H1 (cell line): ENCODE measurements at regions not wholly inside any gene's neighbourhood (a gene's known extent, or its start where the extent isn't known, plus 50 kb on each side); places are given as distances from the start of the nearest gene placed in this dataset.

ENCODE experiments used
- CTCF ChIA-PET: fragments of 300-600 bp; sonication (Branson Sonifier 250); formaldehyde crosslinking; loops from one replicate; lab custom pipeline; 2021; ENCODE audit not compliant: partially characterized antibody; lab: Charles Lee
- POLR2A ChIA-PET: fragments of 300-600 bp; sonication (Branson Sonifier 250); formaldehyde crosslinking; loops from one replicate; lab custom pipeline; 2021; ENCODE audit warnings: inconsistent platforms; ENCODE audit not compliant: partially characterized antibody; lab: Charles Lee
- DNase-seq, 2 experiments: peaks; one replicate each; pipeline versions ENCODE4 v3.0.0 to v3.0.0-alpha.2; 2010 to 2022; ENCODE audit warnings: low spot score in 2 of 2, low read depth in 1 of 2, mixed read lengths in 1 of 2
- FAIRE-seq: peaks from 2 replicates; lab custom pipeline; 2011; peaks lifted over from hg19 to GRCh38; lab: Jason Lieb, UNC
- H2AFZ ChIP-seq: 2 replicates; pipeline ENCODE4 v1.8.1; 2012; ENCODE audit warnings: low read length, inconsistent platforms
- H2AK5ac ChIP-seq: 2 replicates; pipeline ENCODE4 v1.6.1; 2013; ENCODE audit warnings: low read depth, low read length
- H2BK120ac ChIP-seq: replicated peaks from 2 replicates; pipeline ENCODE3; 2013; ENCODE audit warnings: low read depth, low read length, inconsistent platforms
- H2BK12ac ChIP-seq: 2 replicates; pipeline ENCODE4 v1.6.1; 2013; ENCODE audit warnings: low read depth, low read length
- H2BK15ac ChIP-seq: 2 replicates; pipeline ENCODE4 v1.6.1; 2013; ENCODE audit warnings: low read length
- H2BK20ac ChIP-seq: 2 replicates; pipeline ENCODE4 v1.6.1; 2013; ENCODE audit warnings: low read length
- H2BK5ac ChIP-seq: 2 replicates; pipeline ENCODE4 v1.6.1; 2013; ENCODE audit warnings: low read depth, low read length
- H3K14ac ChIP-seq: 2 replicates; pipeline ENCODE4 v1.6.1; 2013; ENCODE audit warnings: inconsistent platforms; ENCODE audit not compliant: insufficient read length
- H3K18ac ChIP-seq: 2 replicates; pipeline ENCODE4 v1.6.1; 2013; ENCODE audit warnings: low read length; ENCODE audit errors: extremely low read depth
- H3K23ac ChIP-seq: 2 replicates; pipeline ENCODE4 v1.6.1; 2013; ENCODE audit warnings: inconsistent platforms; ENCODE audit not compliant: insufficient read length
- H3K23me2 ChIP-seq: 2 replicates; pipeline ENCODE4 v1.6.1; 2013; ENCODE audit warnings: low read depth, low read length
- H3K27ac ChIP-seq: 2 replicates; pipeline ENCODE4 v1.6.1; 2011; ENCODE audit warnings: low read depth, low read length, inconsistent platforms
- H3K27me3 ChIP-seq, 4 experiments: replicated peaks in 1 of 4; 1 replicate in 1 of 4; 2 replicates in 3 of 4; pipeline versions ENCODE4 v1.6.1 to v1.8.1; 2011 to 2013; ENCODE audit warnings: low read length in 3 of 4, mild to moderate bottlenecking in 3 of 4, inconsistent platforms in 2 of 4, mixed read lengths in 2 of 4, moderate library complexity in 1 of 4; ENCODE audit not compliant: control insufficient read depth in 3 of 4, insufficient read depth in 3 of 4; ENCODE audit errors: extremely low read depth in 1 of 4
- H3K36me3 ChIP-seq, 4 experiments: 2 replicates each; pipeline versions ENCODE4 v1.6.1 to v1.8.1; 2011 to 2013; ENCODE audit warnings: mild to moderate bottlenecking in 4 of 4, low read length in 3 of 4, moderate library complexity in 2 of 4, control low read depth in 1 of 4, inconsistent platforms in 1 of 4; ENCODE audit not compliant: insufficient read depth in 4 of 4, control insufficient read depth in 2 of 4
- H3K4ac ChIP-seq: replicated peaks from 2 replicates; pipeline ENCODE3; 2013; ENCODE audit warnings: low read length, low read depth, mixed read lengths, inconsistent platforms; ENCODE audit not compliant: insufficient read length
- H3K4me1 ChIP-seq, 4 experiments: replicated peaks in 1 of 4; 1 replicate in 1 of 4; 2 replicates in 3 of 4; pipeline versions ENCODE4 v1.6.1 to v1.8.1; 2011 to 2013; ENCODE audit warnings: low read length in 3 of 4, inconsistent platforms in 2 of 4, mixed read lengths in 1 of 4; ENCODE audit not compliant: insufficient read depth in 4 of 4, control insufficient read depth in 3 of 4
- H3K4me2 ChIP-seq, 2 experiments: 2 replicates each; pipeline versions ENCODE4 v1.6.1 to v1.8.1; 2011 to 2013; ENCODE audit warnings: low read depth in 2 of 2, low read length in 2 of 2, control low read depth in 1 of 2, inconsistent platforms in 1 of 2, mild to moderate bottlenecking in 1 of 2; ENCODE audit not compliant: insufficient read depth in 1 of 2
- H3K4me3 ChIP-seq, 4 experiments: fragments of 200-600, 300-600 bp in 1 of 4; sonication (generic), shearing (Covaris generic), sonication (Bioruptor Twin) in 1 of 4; 2 replicates each; pipeline versions ENCODE4 v1.5.1 to v1.8.1; 2011 to 2016; ENCODE audit warnings: low read length in 4 of 4, low read depth in 3 of 4, control low read depth in 2 of 4, inconsistent platforms in 2 of 4, mild to moderate bottlenecking in 2 of 4, mixed read lengths in 1 of 4, moderate library complexity in 1 of 4; ENCODE audit not compliant: insufficient read depth in 2 of 4; ENCODE audit errors: extremely low read depth in 1 of 4
- H3K56ac ChIP-seq: replicated peaks from 2 replicates; pipeline ENCODE3; 2013; ENCODE audit warnings: low read depth, mild to moderate bottlenecking, mixed read lengths, low read length, inconsistent platforms; ENCODE audit not compliant: insufficient read length
- H3K79me1 ChIP-seq: 2 replicates; pipeline ENCODE4 v1.6.1; 2013; ENCODE audit warnings: low read depth, low read length, control low read depth
- H3K79me2 ChIP-seq, 2 experiments: 2 replicates each; pipeline versions ENCODE4 v1.6.1 to v1.8.1; 2012 to 2013; ENCODE audit warnings: low read length in 2 of 2, mild to moderate bottlenecking in 2 of 2, inconsistent platforms in 1 of 2; ENCODE audit not compliant: insufficient read depth in 2 of 2, control insufficient read depth in 1 of 2
- H3K9ac ChIP-seq, 4 experiments: replicated peaks in 1 of 4; 1 replicate in 1 of 4; 2 replicates in 3 of 4; pipeline versions ENCODE4 v1.6.1 to v1.8.1; 2011 to 2013; ENCODE audit warnings: low read depth in 3 of 4, low read length in 3 of 4, control low read depth in 2 of 4, mild to moderate bottlenecking in 2 of 4, moderate library complexity in 2 of 4, inconsistent platforms in 1 of 4; ENCODE audit errors: extremely low read depth in 1 of 4
- H3K9me3 ChIP-seq, 2 experiments: 2 replicates each; pipeline versions ENCODE4 v1.6.1 to v1.8.1; 2012 to 2013; ENCODE audit warnings: mild to moderate bottlenecking in 2 of 2, moderate library complexity in 2 of 2, control low read depth in 1 of 2, inconsistent platforms in 1 of 2, low read depth in 1 of 2, low read length in 1 of 2, mixed read lengths in 1 of 2; ENCODE audit not compliant: insufficient read depth in 2 of 2
- H4K20me1 ChIP-seq, 2 experiments: replicated peaks in 1 of 2; 2 replicates each; pipeline versions ENCODE3 to v1.8.1; 2011 to 2013; ENCODE audit warnings: inconsistent platforms in 2 of 2, low read length in 2 of 2, mild to moderate bottlenecking in 1 of 2; ENCODE audit not compliant: insufficient read depth in 2 of 2, control insufficient read depth in 1 of 2
- H4K5ac ChIP-seq: 2 replicates; pipeline ENCODE4 v1.6.1; 2013; ENCODE audit warnings: low read length, low read depth, mixed read lengths, inconsistent platforms; ENCODE audit not compliant: insufficient read length
- H4K8ac ChIP-seq: 2 replicates; pipeline ENCODE4 v1.8.0; 2013; ENCODE audit warnings: mild to moderate bottlenecking, moderate library complexity, low read length, inconsistent platforms; ENCODE audit not compliant: insufficient read depth; ENCODE audit errors: extremely low read depth
- H4K91ac ChIP-seq: replicated peaks from 2 replicates; pipeline ENCODE3; 2013; ENCODE audit warnings: low read length, mixed read lengths, inconsistent platforms; ENCODE audit not compliant: insufficient read length
- BRCA1 ChIP-seq: IDR thresholded peaks from 2 replicates; pipeline ENCODE4 v1.6.1; 2012; ENCODE audit warnings: low read depth, low read length, improper control_type of control experiment
- CHD2 ChIP-seq: IDR thresholded peaks from 2 replicates; pipeline ENCODE4 v1.6.1; 2012; ENCODE audit warnings: low read length, improper control_type of control experiment
- EGR1 ChIP-seq: IDR thresholded peaks from 2 replicates; pipeline ENCODE4 v1.6.1; 2011; ENCODE audit warnings: low read depth, low read length, borderline replicate concordance
- JUN ChIP-seq: IDR thresholded peaks from 2 replicates; pipeline ENCODE4 v1.6.1; 2011; ENCODE audit warnings: low read depth, mild to moderate bottlenecking, improper control_type of control experiment, low read length
- KDM4A ChIP-seq: IDR thresholded peaks from one replicate; pipeline ENCODE4 v1.7.1; 2012; ENCODE audit warnings: low read depth, mild to moderate bottlenecking, moderate library complexity, low read length, inconsistent platforms; ENCODE audit not compliant: severe bottlenecking
- NANOG ChIP-seq: IDR thresholded peaks from 2 replicates; pipeline ENCODE4 v1.6.1; 2011; ENCODE audit warnings: low read length, low read depth, mild to moderate bottlenecking, inconsistent platforms; ENCODE audit not compliant: insufficient read depth, poor library complexity, severe bottlenecking
- POLR2AphosphoS5 ChIP-seq: IDR thresholded peaks from 2 replicates; pipeline ENCODE4 v1.6.1; 2011; ENCODE audit warnings: low read depth, low read length
- SAP30 ChIP-seq: fragments of 300-600 bp; sonication (generic); IDR thresholded peaks from 2 replicates; pipeline ENCODE4 v1.7.1; 2012; ENCODE audit warnings: low read length, moderate library complexity, mild to moderate bottlenecking, inconsistent platforms; ENCODE audit not compliant: insufficient read depth, insufficient replicate concordance
- SIN3A ChIP-seq, 2 experiments: IDR thresholded peaks in 1 of 2; conservative IDR thresholded peaks in 1 of 2; 2 replicates each; pipeline ENCODE4 v1.6.1; 2011 to 2012; ENCODE audit warnings: low read length in 2 of 2, improper control_type of control experiment in 1 of 2, low read depth in 1 of 2, mild to moderate bottlenecking in 1 of 2
- SP4 ChIP-seq: IDR thresholded peaks from 2 replicates; pipeline ENCODE4 v1.6.1; 2012; ENCODE audit warnings: low read length, inconsistent platforms
- SRF ChIP-seq: IDR thresholded peaks from 2 replicates; pipeline ENCODE4 v1.6.1; 2011; ENCODE audit warnings: mild to moderate bottlenecking, low read depth, low read length, moderate library complexity
- TBP ChIP-seq: IDR thresholded peaks from 2 replicates; pipeline ENCODE4 v1.6.1; 2011; ENCODE audit warnings: low read depth, low read length, improper control_type of control experiment
- YY1 ChIP-seq: IDR thresholded peaks from 2 replicates; pipeline ENCODE4 v1.6.1; 2011; ENCODE audit warnings: low read depth, mild to moderate bottlenecking, low read length
- WGBS, 2 experiments: shearing (Covaris generic) in 1 of 2; methylation state at CpG; one replicate each; pipeline versions ENCODE4 v1.1.6 to v1.1.7; 2013 to 2015; ENCODE audit warnings: low lambda C conversion rate in 2 of 2, mixed read lengths in 2 of 2, inconsistent platforms in 1 of 2, low coverage in 1 of 2, missing lambda C conversion rate in 1 of 2; ENCODE audit not compliant: insufficient replicate concordance in 2 of 2, insufficient coverage in 1 of 2, insufficient read length in 1 of 2; ENCODE audit errors: extremely low coverage in 1 of 2, missing lambda C conversion rate in 1 of 2; 5-methylcytosine and 5-hydroxymethylcytosine counted together
- TF ChIP-seq, protein P1 (sequence below): IDR thresholded peaks from 2 replicates; pipeline ENCODE4 v1.6.1; 2012; ENCODE audit warnings: inconsistent platforms

DNA sequence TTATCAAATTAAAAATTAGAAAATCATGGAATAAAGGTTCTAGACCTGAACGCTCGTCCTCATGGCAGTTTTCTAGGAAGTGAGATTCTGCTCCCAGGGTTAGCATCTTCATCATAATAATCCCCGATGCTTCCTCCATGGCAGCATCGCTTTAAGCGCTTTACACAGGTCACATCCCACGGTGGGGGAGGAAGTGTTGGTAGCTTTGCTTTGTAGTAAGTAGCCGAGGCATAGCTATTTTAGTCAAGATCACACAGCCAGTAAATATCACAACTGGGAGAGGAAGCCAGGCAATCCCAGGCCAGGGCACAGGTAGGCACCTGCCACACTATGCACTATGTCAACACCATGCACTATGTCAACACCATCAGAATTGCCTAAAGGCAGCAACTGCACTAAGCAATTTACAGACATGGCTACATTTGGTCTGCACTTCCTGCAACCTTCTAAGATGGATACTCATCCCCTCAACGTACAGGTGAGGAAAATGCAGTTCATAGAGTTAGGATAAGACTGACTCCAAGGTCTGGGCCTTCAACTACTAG lies 205.5 kb downstream of the FBXO15 start:
- POLR2A ChIA-PET: no interaction called here
- H3K27me3 ChIP-seq: no peaks in the 10 kb centered on the region
- no peak for DNase-seq
- no peak overlapping the region for H3K18ac ChIP-seq
- H2AFZ ChIP-seq: no peak overlapping the region
- no peak overlapping the region for H2AK5ac ChIP-seq
- no peak overlapping the region for H3K4me3 ChIP-seq
- no peak overlapping the region for H3K4ac ChIP-seq
- H3K14ac ChIP-seq: no peak overlapping the region
- no peak overlapping the region for H3K56ac ChIP-seq
- no peak overlapping the region for H2BK15ac ChIP-seq
- H4K91ac ChIP-seq: no peak overlapping the region
- H3K4me2 ChIP-seq: no peak overlapping the region
- H3K79me2 ChIP-seq: no peaks in the 10 kb centered on the region
- no peak overlapping the region for H3K9ac ChIP-seq
- H3K27ac ChIP-seq: no peak overlapping the region
- CTCF ChIA-PET: no interaction called here
- no peak overlapping the region for H4K5ac ChIP-seq
- H2BK120ac ChIP-seq: no peak overlapping the region
- no peak overlapping the region for H3K23ac ChIP-seq
- no peaks in the 10 kb centered on the region for H3K79me1 ChIP-seq
- no peaks in the 10 kb centered on the region for H3K36me3 ChIP-seq
- no peak for FAIRE-seq
- no peaks in the 10 kb centered on the region for H3K9me3 ChIP-seq
- H2BK20ac ChIP-seq: no peak overlapping the region
- H3K23me2 ChIP-seq: no peaks in the 10 kb centered on the region
- no peak overlapping the region for H2BK5ac ChIP-seq
- H2BK12ac ChIP-seq: no peak overlapping the region
- no peaks in the 10 kb centered on the region for H4K20me1 ChIP-seq
- H3K4me1 ChIP-seq: no peaks in the 10 kb centered on the region
- no peak overlapping the region for H4K8ac ChIP-seq
- WGBS, 2 experiments: 95% methylated on average over 8 of the region's 8 CpGs; no CpG with 5 or more reads in 1 of the 2 experiments
- TF ChIP-seq SRF: no peak
- no peak for TF ChIP-seq POLR2AphosphoS5
- no peak for TF ChIP-seq SP4
- TF ChIP-seq KDM4A: no peak
- TF ChIP-seq, protein P1, sequence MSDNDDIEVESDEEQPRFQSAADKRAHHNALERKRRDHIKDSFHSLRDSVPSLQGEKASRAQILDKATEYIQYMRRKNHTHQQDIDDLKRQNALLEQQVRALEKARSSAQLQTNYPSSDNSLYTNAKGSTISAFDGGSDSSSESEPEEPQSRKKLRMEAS: no peak
- TF ChIP-seq TBP: no peak
- TF ChIP-seq JUN: no peak
- no peak for TF ChIP-seq EGR1
- TF ChIP-seq NANOG: no peak
- no peak for TF ChIP-seq CHD2
- no peak for TF ChIP-seq BRCA1
- no peak for TF ChIP-seq SAP30
- TF ChIP-seq YY1: no peak
- TF ChIP-seq SIN3A (conservative IDR thresholded peaks at IDR 0.05 in 1 of 2, IDR thresholded peaks at IDR 0.05 in 1 of 2; ENCODE audit: low read depth in 1 of 2, low read length in 2 of 2): no peak
